ENCODE measurements at regions not wholly inside any gene's neighbourhood (a gene's known extent, or its start where the extent isn't known, plus 50 kb on each side); places are given as distances from the start of the nearest gene placed in this dataset.

GRCh38 chr18:76546088-76546435, 51.0 kb upstream of the ZNF516 start:
- no peak for ATAC-seq (replicated peaks; ENCODE audit: extremely low read depth, poor library complexity, severe bottlenecking)

GRCh38 chr18:76545433-76546087, 50.5 kb upstream of the ZNF516 start:
- Mint-ChIP-seq H3K4me3 (no peak overlapping the region), H3K36me3 (ENCODE audit: insufficient read depth) (no peaks in the 10 kb centered on the region), H3K27me3 (peaks cover 49% of the 10 kb centered on the region), H3K4me1 (no peaks in the 10 kb centered on the region), H3K9me3 (no peaks in the 10 kb centered on the region), H3K27ac (ENCODE audit: low read depth) (no peak overlapping the region)
- ATAC-seq (replicated peaks; ENCODE audit: extremely low read depth, poor library complexity, severe bottlenecking) (no peak), DNase-seq (ENCODE audit: low spot score in 2 of 2) (no peak)

More at GRCh38 chr18:76546088-76546435, 51.0 kb upstream of the ZNF516 start:
- DNase-seq (ENCODE audit: low spot score in 2 of 2), result no peak
- Mint-ChIP-seq H3K27me3 (peaks cover 45% of the 10 kb centered on the region), H3K27ac (ENCODE audit: low read depth) (no peak overlapping the region), H3K4me3 (no peak overlapping the region), H3K36me3 (ENCODE audit: insufficient read depth) (no peaks in the 10 kb centered on the region), H3K9me3 (no peaks in the 10 kb centered on the region), H3K4me1 (no peaks in the 10 kb centered on the region)

- Mint-ChIP-seq H3K27ac (ENCODE audit: low read depth) (no peak overlapping the region), H3K4me3 (no peak overlapping the region), H3K9me3 (no peaks in the 10 kb centered on the region), H3K27me3 (peaks cover 50% of the 10 kb centered on the region), H3K36me3 (ENCODE audit: insufficient read depth) (peaks cover 2% of the 10 kb centered on the region), H3K4me1 (no peaks in the 10 kb centered on the region)
- DNase-seq (ENCODE audit: low spot score in 2 of 2) (no peak), ATAC-seq (replicated peaks; ENCODE audit: extremely low read depth, poor library complexity, severe bottlenecking) (no peak)
Observed at GRCh38 chr18:76544511-76545345, 49.7 kb upstream of the ZNF516 start.

Measured in central memory CD8-positive, alpha-beta T cell (primary cell).